G401 (cell line): ENCODE measurements at regions not wholly inside any gene's neighbourhood (a gene's known extent, or its start where the extent isn't known, plus 50 kb on each side); places are given as distances from the start of the nearest gene placed in this dataset.

ENCODE experiments used
- DNase-seq: peaks from one replicate; pipeline ENCODE4 v3.0.0-alpha.2; 2015; ENCODE audit warnings: low spot score
- in situ Hi-C: cut with HindIII; loops from 2 replicates; pipeline ENCODE4 v1.10.0; 2016; ENCODE audit warnings: low sequenced_read_pairs, mixed read lengths

DNA sequence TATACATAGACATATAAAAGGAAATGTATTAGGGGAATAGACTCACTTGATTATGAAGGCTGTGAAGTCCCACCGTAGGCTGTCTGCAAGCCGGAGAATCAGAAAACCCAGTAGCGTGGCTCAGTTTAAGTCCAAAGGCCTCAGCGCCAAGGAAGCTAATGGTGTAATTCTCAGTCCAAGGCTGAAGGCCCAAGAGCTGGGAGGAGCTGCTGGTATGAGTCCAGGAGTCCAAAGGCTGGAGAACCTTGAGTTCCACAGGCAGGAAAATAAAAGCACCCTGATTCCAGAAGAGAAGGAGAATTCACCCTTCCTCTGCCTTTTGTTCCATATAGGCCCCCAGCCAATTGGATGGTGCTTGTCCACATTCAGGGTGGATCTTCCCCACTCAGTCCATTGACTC, 166.2 kb upstream of the TAC1 start:
- in situ Hi-C loops = no loop called here

DNA sequence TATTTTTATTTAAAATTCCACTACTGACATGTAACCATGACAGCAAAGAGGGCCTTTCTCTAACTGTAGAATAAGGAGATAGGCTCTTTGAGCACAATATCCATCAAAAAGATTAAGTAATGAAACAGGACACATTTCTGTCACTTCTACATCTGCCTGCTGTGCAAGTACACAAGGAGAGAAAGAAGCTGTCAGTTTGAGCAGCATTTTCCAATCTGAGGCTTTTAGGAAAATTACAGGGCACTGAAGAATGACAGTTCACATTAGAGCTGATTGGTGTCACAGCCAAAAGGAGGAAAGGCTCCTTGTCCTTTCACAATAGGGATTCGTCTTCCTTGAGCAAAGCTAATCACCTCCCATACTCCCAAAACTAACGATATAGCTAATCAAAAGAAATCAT, 158.8 kb upstream of the TAC1 start:
- DNase-seq = no peak
- in situ Hi-C loops = no loop called here

More for the DNA sequence above, 166.2 kb upstream of the TAC1 start:
- no peak for DNase-seq

DNA sequence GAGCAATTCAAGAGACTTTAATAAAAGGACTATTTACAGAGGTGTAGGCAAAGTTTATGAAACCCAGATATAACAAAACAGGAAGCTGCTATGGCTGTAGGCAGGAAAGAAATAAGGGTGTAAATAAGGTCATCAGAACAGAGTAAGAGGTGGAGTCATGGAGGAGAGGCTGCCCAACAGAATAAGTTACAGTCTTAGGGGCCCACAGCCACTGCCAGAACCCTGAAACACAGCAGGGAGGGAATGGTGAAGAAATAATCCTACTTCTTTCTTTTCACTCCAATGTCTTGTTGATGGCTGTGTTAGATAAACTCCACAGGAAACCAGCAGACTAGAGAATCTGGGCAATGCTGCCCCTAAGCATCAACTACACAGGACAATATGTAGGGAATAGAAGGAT, 155.8 kb upstream of the TAC1 start:
- no peak for DNase-seq
- in situ Hi-C loops = no loop called here

DNA sequence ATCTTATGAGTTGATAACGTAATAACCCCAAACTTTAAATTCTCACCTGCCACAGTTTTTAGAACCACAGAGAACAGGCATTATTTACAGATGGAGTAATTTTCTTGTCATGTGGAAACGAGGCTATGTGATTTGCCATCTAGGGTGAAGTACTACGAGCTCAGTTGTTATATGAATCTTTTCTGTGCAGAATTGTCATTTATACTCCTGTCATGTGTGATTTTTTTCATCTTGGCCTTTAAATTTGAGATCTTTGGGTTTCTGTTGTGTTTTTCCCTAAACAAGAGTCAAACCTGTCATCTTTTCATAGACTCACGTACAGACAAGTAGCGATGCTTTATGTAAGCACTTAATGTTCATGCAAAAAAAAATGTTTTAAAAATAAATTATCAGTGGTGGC, 153.7 kb upstream of the TAC1 start:
- in situ Hi-C loops = no loop called here
- DNase-seq = no peak

DNA sequence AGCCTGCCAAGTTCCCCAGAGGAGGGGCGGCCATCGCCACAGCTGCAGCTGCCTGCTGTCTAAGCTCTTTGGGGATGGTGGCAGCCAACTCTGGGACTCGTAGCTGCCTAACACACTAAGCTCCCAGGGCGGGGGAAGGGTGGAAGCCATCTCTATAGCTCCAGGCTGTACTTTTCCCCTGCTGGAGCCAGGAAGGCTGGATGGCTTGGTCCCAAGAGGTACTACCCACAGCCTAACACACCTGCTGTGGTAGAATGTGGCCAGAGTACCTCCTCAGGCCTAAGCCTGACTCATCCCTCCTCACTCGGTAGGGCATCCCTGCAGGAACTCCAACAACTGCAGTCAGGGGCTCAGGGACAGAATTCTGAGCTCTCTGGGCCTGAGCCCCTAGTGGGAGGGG, 151.7 kb upstream of the TAC1 start:
- no peak for DNase-seq
- in situ Hi-C loops = no loop called here

DNA sequence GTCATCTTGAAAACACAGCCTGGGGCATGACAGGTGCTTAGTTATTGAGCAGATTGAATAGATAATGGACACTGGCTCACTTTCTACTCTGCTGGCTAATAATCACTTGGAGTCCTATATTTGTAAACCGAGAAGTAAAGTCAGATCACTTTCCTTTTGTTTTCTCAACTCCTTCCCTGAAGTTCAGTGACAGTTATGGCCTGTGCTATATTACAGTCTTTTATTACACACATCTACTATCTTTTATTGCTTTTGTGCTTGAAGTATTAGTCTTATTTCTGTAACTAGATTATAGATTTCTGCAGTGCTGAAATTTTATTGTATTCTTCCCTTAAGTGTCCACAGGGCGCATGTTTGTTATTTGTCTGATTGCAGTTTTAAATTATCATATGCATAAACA, 136.4 kb upstream of the TAC1 start:
- peak; percentile 2 for DNase-seq
- in situ Hi-C loops = no loop called here

DNA sequence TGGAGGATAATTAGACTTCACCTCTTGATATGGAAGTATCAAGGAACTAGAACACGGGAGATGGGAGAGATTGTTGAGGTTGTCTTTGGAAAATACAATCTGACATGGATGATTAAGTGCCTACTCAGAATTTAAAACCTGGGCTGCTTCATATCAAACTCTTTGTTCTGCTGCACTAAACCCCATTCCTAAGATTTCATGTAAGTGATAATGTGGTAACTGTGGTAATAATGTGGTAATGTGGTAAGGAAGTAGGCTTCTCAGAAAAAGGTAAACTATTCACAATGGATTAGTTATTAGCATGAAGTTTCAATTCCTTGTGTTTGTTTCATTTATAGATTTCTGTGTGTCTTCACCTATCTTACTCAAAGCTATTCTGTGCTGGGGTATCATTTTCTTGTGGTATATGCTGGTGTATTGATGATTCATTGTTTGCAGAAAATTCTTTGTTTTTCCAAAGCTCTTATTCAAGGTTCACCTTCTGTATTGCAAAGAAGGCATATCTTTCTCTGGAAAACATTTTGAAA, 129.9 kb upstream of the TAC1 start:
- in situ Hi-C loops = no loop called here

DNA sequence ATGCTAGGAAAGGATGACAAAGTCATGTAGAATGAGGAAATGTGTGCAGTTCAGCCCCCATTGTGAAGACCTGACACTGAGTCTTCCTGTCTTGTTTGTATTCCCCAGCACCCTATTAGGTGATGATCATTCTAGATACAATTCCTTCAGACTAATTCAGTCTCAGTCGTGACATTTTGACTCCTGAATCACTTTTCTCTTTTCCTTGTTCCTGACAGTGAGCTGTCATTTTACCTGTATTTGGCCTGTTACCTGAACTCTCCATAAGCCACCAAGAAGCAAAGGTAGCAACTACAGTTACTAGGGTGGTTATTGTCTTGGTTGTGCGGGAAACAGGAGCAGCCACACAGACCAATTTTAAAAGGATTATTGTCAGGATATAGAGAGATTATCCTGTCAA, 111.4 kb upstream of the TAC1 start:
- DNase-seq = no peak
- in situ Hi-C loops = no loop called here

More for the DNA sequence above, 129.9 kb upstream of the TAC1 start:
- DNase-seq = no peak

DNA sequence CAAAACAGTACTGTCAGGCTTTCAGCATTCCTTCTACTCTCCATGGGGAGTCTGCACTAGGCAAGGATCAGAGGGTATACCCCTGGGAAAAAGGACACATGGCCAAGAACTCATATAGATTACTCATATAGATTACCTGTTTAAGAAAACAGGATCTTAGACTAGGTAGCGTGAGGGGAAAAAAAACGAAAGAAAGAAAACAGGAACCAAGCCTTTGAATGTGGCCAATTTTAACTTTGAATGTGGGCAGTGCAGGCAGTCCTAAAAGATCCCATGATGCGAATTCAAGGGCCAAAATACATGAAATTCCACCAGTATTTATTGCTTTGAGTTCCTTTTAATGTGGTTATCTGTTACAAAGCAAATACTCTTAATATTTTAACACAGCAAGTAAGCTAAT, 108.6 kb upstream of the TAC1 start:
- in situ Hi-C loops = no loop called here
- no peak for DNase-seq

DNA sequence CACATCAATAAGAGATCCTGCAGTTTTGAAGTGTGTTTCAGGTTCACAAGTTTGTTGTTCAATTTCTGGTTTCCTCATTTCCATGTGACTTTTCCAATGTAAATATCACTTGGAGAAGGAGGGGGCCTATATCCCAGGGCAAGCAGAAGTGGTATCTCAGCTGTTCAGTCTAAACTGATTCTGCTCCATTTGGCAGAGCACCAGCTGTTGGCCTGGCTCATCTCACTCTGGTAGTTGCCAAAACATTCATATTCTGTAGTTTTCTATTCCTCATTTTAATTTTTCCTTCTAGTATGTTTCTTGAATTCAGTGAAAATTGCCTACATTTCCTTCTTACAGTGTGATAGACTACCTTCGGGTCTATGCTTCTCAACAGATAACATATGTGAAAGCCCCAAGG, 101.8 kb upstream of the TAC1 start:
- no peak for DNase-seq
- in situ Hi-C loops = no loop called here

DNA sequence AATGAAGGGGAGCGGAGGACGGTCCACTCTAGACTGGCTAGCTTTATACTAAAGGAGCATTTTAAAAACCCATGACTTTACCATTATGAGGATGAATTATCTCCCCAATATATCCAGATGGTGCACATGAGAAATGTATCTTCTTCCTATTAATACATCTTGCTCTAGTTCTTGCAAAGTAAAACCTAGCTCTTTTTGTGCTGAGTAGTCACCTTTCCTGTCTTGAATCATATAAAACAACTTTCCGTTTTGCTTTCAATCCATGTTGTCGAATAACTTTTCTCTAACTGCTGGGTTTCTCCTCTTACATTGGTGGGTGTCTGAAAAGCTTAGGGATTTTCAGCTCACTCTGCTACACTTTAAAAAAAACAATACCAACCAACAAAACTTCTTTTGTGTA, 96.3 kb upstream of the TAC1 start:
- in situ Hi-C loops = no loop called here

DNA sequence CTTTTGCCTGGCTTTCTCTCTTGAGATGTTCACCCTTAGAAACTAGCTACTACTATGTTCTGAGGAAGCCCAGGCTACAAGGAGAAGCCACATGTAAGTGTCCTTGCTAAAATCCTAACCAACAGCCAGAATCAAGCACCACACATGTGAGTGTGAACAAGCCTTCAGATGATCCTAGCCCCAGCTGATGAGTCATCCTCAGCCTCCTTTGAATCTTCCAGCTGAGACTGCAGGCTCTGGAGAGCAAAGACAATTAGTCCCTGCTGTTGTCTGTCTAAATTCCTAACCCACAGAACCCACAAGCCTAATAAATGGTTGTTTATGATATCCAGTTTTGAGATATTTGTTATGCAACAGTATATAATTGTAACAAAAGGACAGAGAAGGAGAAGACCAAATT, 92.8 kb upstream of the TAC1 start:
- in situ Hi-C loops = no loop called here

More for the DNA sequence above, 96.3 kb upstream of the TAC1 start:
- DNase-seq = no peak

DNA sequence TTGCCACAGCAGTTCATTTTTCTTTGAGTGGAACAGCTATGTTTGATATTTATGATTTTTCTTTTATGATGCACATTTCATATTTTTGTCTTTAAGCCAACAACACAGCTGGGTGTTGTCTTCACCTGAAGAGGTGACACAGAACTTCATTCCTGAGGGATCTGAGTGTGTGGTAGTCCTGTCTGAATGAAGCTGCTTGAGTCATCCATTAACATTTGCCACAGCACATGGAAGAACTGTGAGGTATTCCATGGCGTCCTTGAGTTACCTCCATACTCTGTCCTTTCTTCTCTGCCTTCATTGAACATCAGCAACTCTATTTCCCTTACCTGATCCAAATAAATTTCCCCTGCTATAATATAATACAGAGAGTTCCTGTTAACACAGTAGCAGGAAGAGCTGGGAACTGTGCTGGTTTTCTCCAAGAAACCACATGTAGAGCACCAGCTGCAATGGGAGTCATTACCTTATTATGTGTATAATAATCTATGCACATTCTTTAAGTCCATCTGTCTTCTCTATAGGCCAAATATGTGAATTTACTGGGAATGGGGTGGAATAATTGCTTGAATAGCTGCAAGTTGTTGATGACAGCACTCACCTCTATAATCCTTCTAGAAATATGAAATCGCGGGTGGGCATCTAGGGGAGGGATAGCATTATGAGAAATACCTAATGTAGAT, 72.4 kb upstream of the TAC1 start:
- in situ Hi-C loops = no loop called here
- DNase-seq = no peak

More for the DNA sequence above, 92.8 kb upstream of the TAC1 start:
- no peak for DNase-seq

DNA sequence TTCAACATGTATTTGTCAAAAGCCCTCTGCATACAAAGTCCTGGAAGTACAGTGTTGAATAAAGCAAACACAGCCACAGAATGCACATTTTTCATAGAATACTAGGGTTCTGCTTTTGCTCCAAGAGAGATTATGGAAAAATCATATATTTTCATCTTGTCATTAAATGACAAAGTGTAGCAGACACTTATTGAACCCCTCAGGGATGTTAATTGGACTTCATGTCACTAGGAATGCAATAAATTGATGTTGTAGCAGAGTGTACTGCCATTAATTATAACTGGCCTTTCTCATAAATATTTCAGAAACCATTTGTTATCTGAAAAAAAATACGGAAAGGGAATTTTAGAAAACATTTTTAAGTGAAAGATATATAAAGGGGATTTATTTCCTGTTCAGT, 64.5 kb upstream of the TAC1 start:
- no peak for DNase-seq
- in situ Hi-C loops = no loop called here

DNA sequence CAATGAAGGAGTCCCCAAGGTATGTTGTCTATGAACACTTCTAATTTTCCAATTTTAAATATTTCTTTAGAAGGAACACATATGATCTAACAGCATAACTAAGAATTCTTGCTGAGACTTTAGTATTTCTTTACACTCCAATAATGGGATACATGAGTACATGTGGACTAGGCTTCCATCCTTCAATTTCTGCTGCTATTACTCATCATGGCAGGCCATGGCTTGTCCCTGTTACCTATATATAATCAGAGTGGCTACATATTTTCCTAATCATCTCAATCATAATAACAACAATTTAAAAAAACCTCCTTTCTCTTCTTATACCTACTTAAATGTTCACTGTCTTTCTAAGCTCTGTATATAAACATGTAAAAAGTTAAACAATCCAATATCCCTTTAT, 60.3 kb upstream of the TAC1 start:
- DNase-seq = no peak
- in situ Hi-C loops = no loop called here

DNA sequence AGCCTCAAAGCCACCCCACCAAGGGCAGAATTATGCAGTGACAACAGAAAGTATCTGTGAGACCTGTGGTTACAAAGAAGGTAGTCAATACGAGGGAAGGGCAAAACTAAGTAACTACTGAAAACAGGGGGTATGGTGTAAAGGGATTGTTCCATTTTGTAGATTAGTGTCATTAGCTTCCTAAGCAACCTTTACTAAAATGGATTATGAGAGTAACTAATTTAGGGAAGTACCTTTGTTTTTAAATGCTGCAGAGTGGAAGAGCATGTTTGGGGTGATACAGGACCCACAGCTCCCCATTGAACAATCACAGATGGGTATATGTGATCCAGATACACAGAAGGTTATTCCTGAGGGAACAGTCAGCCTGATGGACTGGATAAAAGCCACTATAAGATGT, 51.3 kb upstream of the TAC1 start:
- no peak for DNase-seq
- in situ Hi-C loops = no loop called here
